HL-60/S4 treated with retinoic acid at 250 ng/mL for 4 days and 3 days (cell line): ENCODE measurements at regions not wholly inside any gene's neighbourhood (a gene's known extent, or its start where the extent isn't known, plus 50 kb on each side); places are given as distances from the start of the nearest gene placed in this dataset.

ENCODE experiments used
- in situ Hi-C: fragments of 300-500 bp; cut with MboI; formaldehyde crosslinking; loops from 2 replicates; pipeline ENCODE4 v1.7.0; 2022; ENCODE audit warnings: low sequenced_read_pairs

DNA sequence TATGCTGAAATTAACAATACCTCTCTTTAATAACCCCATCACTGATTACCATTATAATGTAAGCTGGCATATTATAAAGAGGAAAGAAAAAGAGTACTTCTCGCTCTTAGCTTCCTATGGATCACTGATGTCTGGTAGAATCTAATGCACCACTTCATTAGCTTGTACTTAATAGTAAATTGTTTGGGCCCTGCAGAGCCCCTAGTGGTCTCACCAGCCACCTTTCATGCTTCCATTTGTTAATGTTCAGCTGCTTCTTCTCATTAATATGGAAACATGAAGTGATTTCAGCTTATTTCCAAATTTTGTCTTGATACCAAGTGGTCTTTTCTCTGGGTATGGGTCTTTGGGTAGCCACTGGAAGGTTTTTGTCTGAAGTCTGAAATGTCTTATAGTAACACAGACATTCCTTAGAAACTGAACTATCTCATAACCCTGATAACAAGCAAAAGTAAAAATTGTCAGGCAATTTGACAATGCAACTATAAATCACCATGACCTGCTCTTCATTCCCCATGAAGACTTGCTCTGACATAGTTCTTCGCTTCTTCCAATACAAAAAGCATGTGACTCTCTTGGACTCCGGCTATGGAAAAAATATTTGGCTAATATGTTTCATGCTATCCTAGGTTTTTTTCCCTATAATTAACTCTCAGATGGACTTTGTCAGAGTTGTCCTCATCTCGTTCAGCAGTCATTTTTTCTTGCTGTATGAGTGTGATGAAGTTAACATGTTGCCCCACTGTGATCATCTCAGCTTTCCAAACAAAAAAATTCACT, 395.8 kb upstream of the MARCKS start:
- in situ Hi-C loops, result no loop called here

DNA sequence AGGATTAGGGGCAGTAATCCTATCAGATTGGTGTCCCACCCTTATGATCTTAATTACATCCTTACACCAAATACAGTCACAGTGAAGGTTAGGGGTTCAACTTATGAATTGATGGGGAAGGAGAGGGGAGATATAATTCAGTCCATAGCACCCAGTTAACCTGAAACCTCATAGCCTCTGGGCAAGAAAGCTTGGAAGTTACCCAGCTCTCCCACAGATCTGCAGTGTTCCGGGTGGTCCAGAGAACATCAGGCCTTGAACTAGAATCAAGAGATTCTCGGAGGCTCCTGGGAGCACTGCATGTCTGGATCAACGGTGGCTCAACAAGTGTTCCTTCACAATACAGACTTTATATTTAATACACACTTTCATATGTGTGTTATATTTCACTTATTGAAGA, 392.6 kb upstream of the MARCKS start:
- in situ Hi-C loops, result no loop called here

- in situ Hi-C loops, result no loop called here
These were observed 392.2 kb upstream of the MARCKS start for GRCh38 chr6:113464960-113465359.

DNA sequence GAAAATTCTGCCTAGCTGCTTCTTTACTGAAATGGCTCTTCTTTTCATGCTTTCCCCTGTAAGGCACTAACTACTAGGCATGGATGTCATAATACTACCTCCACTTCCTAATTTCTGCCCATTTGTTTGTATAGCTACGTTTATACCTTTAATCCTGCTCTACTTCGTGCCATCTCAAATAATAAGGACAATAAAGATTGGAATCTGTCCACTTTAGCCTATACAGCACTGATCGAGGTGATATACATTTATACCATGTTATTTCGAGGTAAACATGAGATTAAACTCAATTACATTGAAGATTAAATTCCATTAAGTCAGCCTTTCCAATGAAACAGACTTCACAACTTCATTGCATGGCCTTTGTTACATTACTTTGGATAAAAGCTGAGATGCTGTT, 390.6 kb upstream of the MARCKS start:
- in situ Hi-C loops, result no loop called here

DNA sequence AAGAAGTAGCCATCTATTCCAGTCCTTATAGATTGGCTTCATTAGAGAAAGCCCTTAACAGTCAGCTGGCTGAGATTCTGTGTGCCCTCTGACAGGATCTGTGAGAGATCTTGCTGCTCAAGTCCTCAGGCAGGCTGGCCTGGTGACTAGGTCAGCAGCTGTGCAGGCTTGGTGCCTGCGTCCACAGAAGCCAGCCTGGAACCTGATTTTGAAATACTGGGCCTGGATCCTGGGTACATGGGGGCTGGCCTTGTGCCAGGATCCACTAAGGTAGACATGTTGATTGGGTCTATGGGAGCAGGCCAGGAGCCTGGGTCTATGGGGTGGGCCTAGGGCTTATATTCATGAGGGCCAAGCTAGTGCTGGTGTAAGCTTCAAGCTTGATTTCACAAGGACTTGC, 381.8 kb upstream of the MARCKS start:
- in situ Hi-C loops, result no loop called here

DNA sequence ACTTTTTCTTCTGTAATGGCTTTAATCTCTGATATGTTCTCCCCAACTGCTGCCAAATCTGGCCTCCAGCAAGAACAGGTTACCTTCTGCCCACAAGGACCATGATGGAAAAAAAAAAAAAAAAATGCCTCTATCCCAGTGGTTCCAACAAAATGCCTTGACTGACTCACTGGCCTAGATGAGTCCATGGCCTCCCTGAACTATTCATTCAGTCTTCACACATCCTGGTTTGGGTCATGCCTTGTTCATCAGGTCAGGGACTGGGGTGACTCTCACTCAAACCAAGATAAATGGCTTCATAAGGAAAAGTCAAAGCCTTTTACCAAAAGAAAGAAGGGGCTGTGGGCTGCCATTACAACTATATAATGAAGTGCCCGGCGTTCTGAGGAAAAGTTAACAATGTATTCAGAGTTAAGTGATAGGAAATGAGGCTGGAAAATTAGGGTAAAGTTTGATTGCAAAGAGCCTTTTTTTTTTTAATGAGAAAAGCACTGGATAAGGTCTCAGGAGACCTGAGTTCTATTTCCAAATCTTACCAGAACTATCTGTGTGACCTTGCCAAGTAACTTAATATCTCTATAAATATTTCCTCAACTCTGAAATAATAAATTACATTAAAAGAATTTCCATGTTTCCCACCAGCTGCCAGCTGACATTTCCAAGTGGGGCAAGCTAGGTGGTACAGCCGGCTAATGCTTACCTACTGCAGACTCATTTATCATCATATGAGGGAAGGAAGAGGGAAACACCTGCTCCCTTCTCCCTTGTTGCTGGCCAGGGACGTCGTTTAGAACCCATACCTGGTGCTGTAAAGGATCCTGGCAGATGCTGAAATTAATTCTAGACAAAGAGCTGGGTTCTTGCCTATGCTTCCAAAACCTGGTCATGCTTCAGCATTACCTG, 380.0 kb upstream of the MARCKS start:
- in situ Hi-C loops, result no loop called here

GRCh38 chr6:113480616-113481015, 376.5 kb upstream of the MARCKS start:
- in situ Hi-C loops, result no loop called here

GRCh38 chr6:113481458-113481857, 375.7 kb upstream of the MARCKS start:
- in situ Hi-C loops, result no loop called here

GRCh38 chr6:113481910-113482309, 375.2 kb upstream of the MARCKS start:
- in situ Hi-C loops, result no loop called here

- in situ Hi-C loops, result no loop called here
These were observed 374.4 kb upstream of the MARCKS start for GRCh38 chr6:113482771-113483170.

GRCh38 chr6:113486199-113486598, 370.9 kb upstream of the MARCKS start:
- in situ Hi-C loops, result no loop called here

DNA sequence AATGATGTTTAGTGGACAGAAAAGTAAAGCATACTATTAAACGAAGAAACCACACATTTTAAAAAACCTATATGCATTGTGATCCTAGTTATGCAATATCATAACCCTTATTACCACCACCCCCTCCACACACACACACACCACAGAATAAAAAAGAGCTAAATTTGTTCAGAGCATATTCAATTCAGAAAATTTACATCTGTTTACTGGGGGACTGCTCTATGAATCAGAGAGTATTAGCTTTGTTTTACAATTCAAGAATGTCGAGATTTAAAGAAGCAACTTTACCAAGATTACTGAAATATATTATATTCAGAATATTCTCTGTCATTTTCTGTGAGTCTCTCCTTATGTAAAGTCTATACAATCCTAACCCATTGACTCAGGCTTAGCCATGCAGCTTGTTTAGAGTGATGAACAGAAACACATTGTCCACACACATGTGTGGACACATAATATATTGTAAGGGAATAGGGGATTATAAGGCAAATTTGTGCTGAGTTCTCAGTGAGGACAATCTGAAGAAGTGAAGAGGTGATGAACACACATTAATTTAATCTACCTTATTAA, 369.6 kb upstream of the MARCKS start:
- in situ Hi-C loops, result no loop called here

DNA sequence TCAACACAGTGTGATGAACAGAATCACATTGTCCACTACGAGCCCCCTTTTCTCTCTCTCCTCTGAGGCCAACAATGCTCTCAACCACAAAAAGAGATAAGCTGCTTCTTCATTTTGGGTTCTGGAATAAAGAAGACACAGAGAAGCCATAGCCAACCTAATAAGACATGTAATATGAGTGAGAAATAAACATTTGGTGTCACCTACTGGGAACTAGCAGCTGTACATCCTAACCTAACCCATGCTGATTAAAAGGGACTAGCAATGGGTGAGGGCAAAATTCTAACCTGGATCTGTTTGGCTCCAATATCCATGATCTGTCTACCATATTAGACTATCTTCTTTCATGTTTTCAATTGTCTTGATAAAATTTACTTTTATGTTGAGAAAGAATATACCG, 369.1 kb upstream of the MARCKS start:
- in situ Hi-C loops, result no loop called here

DNA sequence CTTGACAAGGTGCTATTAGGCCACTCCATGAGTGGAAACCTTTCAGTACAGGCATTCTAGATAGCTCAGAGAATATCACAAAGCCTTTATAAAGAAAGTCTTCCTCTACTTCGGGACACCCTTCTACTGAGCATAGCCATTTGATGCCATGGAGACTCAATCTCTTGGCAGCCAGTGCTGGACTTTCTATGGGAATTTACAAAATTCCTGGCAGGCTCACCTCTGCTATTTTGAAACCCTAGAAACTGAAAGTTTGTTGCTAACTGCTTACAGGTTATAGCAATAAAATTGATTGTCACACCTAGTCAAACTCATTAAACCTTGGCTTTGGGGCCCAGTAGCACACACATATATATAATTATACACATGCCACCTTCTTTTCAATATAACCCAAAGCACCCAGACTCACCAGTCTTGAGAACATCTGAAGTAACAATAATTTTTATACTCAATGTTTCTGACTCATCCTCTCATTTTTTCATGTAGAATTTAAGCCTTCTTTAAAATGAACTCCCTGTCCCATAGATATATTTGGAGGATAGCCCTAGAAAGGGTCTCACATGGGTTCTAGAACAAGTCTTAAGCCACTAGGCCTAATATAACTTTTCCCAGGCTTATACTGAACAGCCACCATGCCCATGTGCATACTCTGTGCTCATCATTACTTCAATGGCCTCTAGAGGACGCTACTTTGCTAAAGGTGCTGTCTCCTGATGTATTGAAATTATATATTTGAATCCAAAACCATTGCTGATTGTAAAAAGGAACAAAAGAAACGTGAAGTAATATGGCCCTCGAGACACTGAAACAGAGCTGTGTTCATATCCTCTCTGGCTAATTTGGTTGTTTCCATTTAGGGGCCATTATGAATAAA, 368.1 kb upstream of the MARCKS start:
- in situ Hi-C loops, result no loop called here

- in situ Hi-C loops, result no loop called here
These were observed 367.0 kb upstream of the MARCKS start for GRCh38 chr6:113489952-113490746.

DNA sequence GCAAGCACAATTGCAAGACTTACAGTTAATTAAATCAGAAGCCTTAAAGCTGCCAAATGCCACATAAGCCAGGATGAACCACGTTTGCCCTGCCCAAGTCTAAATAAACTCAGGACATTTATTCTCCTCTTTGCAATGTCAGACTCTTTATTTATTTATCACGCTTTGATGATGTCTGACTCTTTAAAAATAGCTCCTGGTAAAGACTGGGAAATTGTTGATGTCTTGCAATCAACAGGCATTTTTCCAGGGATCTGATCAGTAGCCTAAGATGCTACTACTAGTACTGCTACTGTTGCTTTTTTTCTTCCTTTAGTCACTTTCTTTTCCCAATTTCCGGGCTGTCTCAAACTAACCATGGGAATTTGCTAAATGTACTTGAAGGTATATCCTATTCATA, 365.8 kb upstream of the MARCKS start:
- in situ Hi-C loops, result no loop called here

DNA sequence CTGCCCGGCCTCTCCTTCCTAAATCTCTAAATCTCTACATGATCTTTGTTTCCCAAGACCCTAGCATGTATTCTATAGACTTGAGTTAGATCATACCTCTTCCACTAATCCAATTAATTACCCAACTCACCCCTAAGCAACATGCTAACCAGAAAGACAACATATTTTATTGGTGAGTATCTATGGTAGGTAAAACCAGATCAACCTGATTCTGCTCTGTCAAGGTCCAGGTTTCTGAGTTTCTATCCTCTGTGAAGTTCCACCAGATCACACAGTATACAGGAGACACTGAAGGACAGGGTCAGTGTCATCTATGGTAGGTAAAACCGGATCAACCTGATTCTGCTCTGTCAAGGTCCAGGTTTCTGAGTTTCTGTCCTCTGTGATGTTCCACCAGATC, 363.2 kb upstream of the MARCKS start:
- in situ Hi-C loops, result no loop called here

- in situ Hi-C loops, result no loop called here
These were observed 361.6 kb upstream of the MARCKS start for GRCh38 chr6:113495521-113495920.

- in situ Hi-C loops, result no loop called here
These were observed 361.0 kb upstream of the MARCKS start for GRCh38 chr6:113496166-113496565.

DNA sequence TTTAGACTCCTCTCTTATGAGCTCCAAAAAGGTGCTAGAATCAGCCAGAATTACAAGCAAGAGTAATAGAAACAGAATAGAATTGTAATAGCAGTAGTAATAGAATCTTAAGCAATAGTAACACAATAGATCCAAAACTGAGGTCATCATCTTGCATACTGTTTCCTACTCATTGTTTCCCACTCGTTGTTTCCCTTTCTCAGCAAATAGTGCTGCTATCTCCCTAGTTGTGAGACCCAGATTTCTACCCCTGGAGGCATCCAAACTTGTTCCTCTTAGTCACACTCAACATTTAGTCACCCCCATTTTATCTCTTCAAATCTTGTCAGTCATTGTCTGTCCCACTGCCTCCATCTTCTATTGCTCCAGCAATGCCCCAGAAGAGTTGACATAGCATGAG, 356.9 kb upstream of the MARCKS start:
- in situ Hi-C loops, result no loop called here
